Ishikawa (cell line): ENCODE measurements at regions not wholly inside any gene's neighbourhood (a gene's known extent, or its start where the extent isn't known, plus 50 kb on each side); places are given as distances from the start of the nearest gene placed in this dataset.

Source experiments
- CEBPB ChIP-seq: IDR thresholded peaks from 2 replicates; pipeline ENCODE4 v1.6.1; 2012
- EGR1 ChIP-seq: IDR thresholded peaks from 2 replicates; pipeline ENCODE4 v1.6.1; 2012
- RAD21 ChIP-seq: IDR thresholded peaks from 2 replicates; pipeline ENCODE4 v1.6.1; 2012; ENCODE audit warnings: low read depth

GRCh38 chr10:130400890-130401289 lies 264.7 kb downstream of the GLRX3 start:
- no peak for TF ChIP-seq RAD21
- TF ChIP-seq CEBPB = no peak
- no peak for TF ChIP-seq EGR1
